Brain microvascular endothelial cell (primary cell): ENCODE measurements at regions not wholly inside any gene's neighbourhood (a gene's known extent, or its start where the extent isn't known, plus 50 kb on each side); places are given as distances from the start of the nearest gene placed in this dataset.

Experiments
- DNase-seq: peaks from one replicate; pipeline ENCODE4 v3.0.0-alpha.2; 2020
- H3K27ac ChIP-seq: fragments of 250-450 bp; sonication (Bioruptor Pico); 2 replicates; pipeline ENCODE4 v1.5.1; 2020; ENCODE audit warnings: mild to moderate bottlenecking, moderate library complexity
- H3K27me3 ChIP-seq: fragments of 250-450 bp; sonication (Bioruptor Pico); replicated peaks from 2 replicates; pipeline ENCODE4 v1.5.1; 2020; ENCODE audit warnings: mild to moderate bottlenecking
- H3K36me3 ChIP-seq: fragments of 250-450 bp; sonication (Bioruptor Pico); replicated peaks from 2 replicates; pipeline ENCODE4 v1.5.1; 2020; ENCODE audit warnings: mild to moderate bottlenecking
- H3K4me3 ChIP-seq: 2 replicates; pipeline ENCODE4 v1.5.1; 2011; ENCODE audit warnings: low read depth, mild to moderate bottlenecking, control low read depth, low read length, moderate library complexity
- in situ Hi-C: cut with HindIII; loops from 2 replicates; pipeline ENCODE4 v1.10.0; 2017; ENCODE audit warnings: low sequenced_read_pairs, low pct_ligation_motif_present
- TF ChIP-seq, protein P1 (sequence below): IDR thresholded peaks from 2 replicates; pipeline ENCODE4 v1.5.1; 2011; ENCODE audit warnings: low read depth, mild to moderate bottlenecking, moderate library complexity, low read length, control low read depth, inconsistent platforms; ENCODE audit errors: missing control alignments

DNA sequence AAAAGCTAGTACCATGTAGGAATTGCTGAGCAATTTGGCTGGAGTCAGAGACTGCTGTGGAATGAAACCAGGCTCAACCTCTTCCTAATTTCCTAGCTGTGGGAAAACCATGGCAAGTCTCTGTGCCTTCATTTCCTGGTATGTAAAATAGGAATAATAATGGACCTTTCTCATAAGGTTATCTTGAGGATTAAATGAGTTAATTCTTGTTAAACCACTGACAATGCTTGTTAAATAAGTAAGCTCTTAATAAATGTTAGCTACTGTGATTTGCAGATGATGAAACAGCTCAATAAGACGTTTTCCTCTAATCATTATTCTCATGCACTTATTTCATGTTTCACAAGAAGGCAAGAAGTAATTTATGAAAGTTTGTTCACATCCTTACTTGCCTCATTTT is 346.7 kb downstream of the RND3 start:
- H3K36me3 ChIP-seq, result no peaks in the 10 kb centered on the region
- no peaks in the 10 kb centered on the region for H3K27me3 ChIP-seq
- DNase-seq, result no peak
- H3K27ac ChIP-seq, result peak overlapping the region; percentile 100
- H3K4me3 ChIP-seq, result no peak overlapping the region
- in situ Hi-C loops, result no loop called here
- TF ChIP-seq, protein P1, sequence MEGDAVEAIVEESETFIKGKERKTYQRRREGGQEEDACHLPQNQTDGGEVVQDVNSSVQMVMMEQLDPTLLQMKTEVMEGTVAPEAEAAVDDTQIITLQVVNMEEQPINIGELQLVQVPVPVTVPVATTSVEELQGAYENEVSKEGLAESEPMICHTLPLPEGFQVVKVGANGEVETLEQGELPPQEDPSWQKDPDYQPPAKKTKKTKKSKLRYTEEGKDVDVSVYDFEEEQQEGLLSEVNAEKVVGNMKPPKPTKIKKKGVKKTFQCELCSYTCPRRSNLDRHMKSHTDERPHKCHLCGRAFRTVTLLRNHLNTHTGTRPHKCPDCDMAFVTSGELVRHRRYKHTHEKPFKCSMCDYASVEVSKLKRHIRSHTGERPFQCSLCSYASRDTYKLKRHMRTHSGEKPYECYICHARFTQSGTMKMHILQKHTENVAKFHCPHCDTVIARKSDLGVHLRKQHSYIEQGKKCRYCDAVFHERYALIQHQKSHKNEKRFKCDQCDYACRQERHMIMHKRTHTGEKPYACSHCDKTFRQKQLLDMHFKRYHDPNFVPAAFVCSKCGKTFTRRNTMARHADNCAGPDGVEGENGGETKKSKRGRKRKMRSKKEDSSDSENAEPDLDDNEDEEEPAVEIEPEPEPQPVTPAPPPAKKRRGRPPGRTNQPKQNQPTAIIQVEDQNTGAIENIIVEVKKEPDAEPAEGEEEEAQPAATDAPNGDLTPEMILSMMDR, result no peak

DNA sequence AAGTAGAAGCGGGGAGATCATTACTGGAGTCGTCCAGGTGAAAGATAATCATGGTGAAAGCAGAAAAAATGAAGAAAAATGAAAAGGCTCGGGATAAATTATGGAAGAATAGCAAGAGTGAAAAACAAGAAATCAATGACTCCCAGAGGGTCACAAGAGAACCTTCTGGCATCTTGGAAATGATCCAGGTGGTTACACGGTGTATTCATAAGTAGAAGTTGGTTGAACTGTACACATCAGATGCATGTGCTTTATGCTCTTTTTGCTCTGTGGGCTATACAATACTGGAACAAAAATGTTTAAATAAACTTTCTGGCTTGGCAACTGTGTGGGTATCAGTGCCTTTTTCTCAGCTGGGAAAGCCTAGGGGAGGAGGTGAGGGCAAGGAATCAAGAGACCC is 348.9 kb downstream of the RND3 start:
- no peaks in the 10 kb centered on the region for H3K36me3 ChIP-seq
- in situ Hi-C loops, result no loop called here
- no peaks in the 10 kb centered on the region for H3K27me3 ChIP-seq
- TF ChIP-seq, protein P1, result no peak
- no peak for DNase-seq
- no peak overlapping the region for H3K27ac ChIP-seq
- no peak overlapping the region for H3K4me3 ChIP-seq

DNA sequence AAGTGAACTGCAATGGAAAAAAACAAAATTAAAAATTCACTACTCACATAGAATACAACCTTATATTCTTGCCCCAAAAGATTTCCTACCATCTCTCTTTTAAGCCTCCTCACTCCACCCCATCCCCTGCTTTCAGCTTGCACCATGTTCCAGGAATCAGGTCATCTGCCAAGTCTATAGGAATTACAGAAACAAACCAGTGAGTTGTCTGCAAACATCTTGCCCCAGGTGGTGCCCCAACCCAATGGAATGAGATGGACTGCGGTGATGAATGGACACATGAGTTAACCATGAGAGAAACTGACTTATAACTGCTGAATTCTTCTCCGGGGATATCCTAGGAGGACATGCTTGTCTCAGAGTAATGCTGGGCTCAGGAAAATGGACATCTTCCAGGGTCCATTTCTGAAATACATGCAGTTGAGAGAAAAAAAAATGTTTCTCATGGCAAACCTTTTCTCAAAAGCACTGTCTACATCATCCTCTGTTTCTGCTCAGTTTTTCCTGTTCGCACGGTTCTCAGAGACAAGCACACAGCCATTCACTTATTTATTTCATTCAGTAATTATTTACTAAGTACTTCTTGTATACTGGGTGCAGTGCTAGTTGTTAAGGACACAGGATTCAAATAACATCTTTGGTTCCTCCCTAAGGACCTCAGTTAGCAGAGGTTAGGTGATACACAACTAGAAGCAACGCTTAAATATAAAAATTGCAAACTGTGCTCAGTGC is 350.0 kb downstream of the RND3 start:
- in situ Hi-C loops, result no loop called here

DNA sequence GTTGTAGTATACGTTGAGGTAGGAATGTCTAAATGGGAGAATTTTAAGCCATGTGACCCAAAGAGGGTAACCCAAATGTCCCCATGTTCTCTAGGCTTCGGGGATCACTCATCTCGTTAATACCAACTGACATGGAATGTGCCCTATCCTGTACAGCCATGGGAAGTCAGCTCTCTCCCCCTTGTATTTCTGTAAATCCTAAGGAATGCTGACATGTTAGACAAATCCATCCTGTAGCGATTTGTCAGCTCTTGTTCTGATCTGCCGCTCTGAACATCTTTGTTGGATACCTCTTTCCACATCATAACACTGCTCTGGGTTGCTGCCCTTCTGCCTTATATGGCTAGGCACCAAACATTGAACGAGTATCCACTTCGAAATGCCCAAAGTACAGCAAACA is 350.6 kb downstream of the RND3 start:
- in situ Hi-C loops, result no loop called here
- Histone ChIP-seq H3K27me3 (no peaks in the 10 kb centered on the region), H3K36me3 (no peaks in the 10 kb centered on the region), H3K27ac (no peak overlapping the region), H3K4me3 (no peak overlapping the region)
- DNase-seq, result no peak
- TF ChIP-seq, protein P1, result no peak

More for the DNA sequence above, 350.0 kb downstream of the RND3 start:
- no peak overlapping the region for H3K27ac ChIP-seq
- no peaks in the 10 kb centered on the region for H3K27me3 ChIP-seq
- DNase-seq, result no peak
- TF ChIP-seq, protein P1, result no peak
- no peaks in the 10 kb centered on the region for H3K36me3 ChIP-seq
- no peak overlapping the region for H3K4me3 ChIP-seq

DNA sequence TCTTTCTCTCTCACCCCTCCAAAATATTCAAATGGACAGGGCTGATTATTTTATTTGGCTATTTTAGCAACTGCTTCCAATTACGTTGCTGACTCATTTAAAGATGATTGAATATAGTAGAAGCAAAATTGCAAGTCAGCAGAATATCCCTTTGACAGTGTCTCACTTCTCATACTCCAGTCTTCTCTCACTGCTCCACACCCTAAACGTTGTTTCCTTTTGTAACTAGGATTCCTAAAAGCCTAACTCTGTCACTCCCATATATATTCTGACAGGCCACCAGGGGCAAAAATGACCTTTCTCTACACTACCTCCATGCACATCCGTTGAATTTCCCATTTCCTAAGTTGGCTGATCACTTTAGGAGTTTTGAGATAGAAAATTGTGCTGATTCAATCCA is 351.1 kb downstream of the RND3 start:
- TF ChIP-seq, protein P1, result peak; percentile 8
- Histone ChIP-seq H3K36me3 (no peaks in the 10 kb centered on the region), H3K27ac (no peak overlapping the region), H3K4me3 (no peak overlapping the region), H3K27me3 (no peaks in the 10 kb centered on the region)
- in situ Hi-C loops, result no loop called here
- no peak for DNase-seq
